Upper lobe of left lung (tissue), 6 donors: ENCODE measurements at regions not wholly inside any gene's neighbourhood (a gene's known extent, or its start where the extent isn't known, plus 50 kb on each side); places are given as distances from the start of the nearest gene placed in this dataset.
"Not testable (repeated sequence)": the region's sequence is repeated elsewhere in the genome, so short reads cannot be mapped to it uniquely, and the experiment has no call there.

ENCODE experiments used
- ATAC-seq, 2 donors: fragments of 200-7000 bp; cut with Tn5 transposase; one replicate each; pipeline ENCODE4 v1.9.1; 2022; ENCODE audit warnings: mild to moderate bottlenecking in 2 of 2, moderate library complexity in 2 of 2; ENCODE audit not compliant: low FRiP score in 2 of 2
- DNase-seq, 2 donors: peaks; one replicate each; pipeline ENCODE4 v3.0.0-alpha.2; 2019 to 2020
- H3K27ac ChIP-seq, 4 donors: fragments of 200-600 bp; sonication (generic); one replicate each; pipeline ENCODE4 v1.5.1; 2016 to 2019
- H3K27me3 ChIP-seq, 4 donors: fragments of 200-600 bp; sonication (generic); one replicate each; pipeline ENCODE4 v1.5.1; 2017 to 2019
- H3K36me3 ChIP-seq, 4 donors: fragments of 200-600 bp; sonication (generic); one replicate each; pipeline ENCODE4 v1.5.1; 2016 to 2019
- H3K4me1 ChIP-seq, 4 donors: fragments of 200-600 bp; sonication (generic); one replicate each; pipeline ENCODE4 v1.5.1; 2018 to 2019
- H3K4me3 ChIP-seq, 4 donors: fragments of 200-600 bp; sonication (generic); one replicate each; pipeline ENCODE4 v1.5.1; 2017 to 2019; ENCODE audit warnings: mild to moderate bottlenecking in 2 of 4, moderate library complexity in 1 of 4
- H3K9me3 ChIP-seq, 4 donors: fragments of 200-600 bp; sonication (generic); one replicate each; pipeline ENCODE4 v1.5.1; 2018 to 2019
- EP300 ChIP-seq, 4 donors: sonication (generic); formaldehyde crosslinking; IDR thresholded peaks; one replicate each; pipeline ENCODE4 v1.5.1; 2017; ENCODE audit warnings: antibody characterized with exemption in 4 of 4, control low read depth in 2 of 4
- POLR2A ChIP-seq, 4 donors: fragments of 450-650 bp; IDR thresholded peaks; one replicate each; pipeline ENCODE4 v1.5.1; 2016 to 2017; ENCODE audit warnings: antibody characterized with exemption in 4 of 4, mild to moderate bottlenecking in 2 of 4
- POLR2AphosphoS5 ChIP-seq, 2 donors: sonication (generic); formaldehyde crosslinking; IDR thresholded peaks; one replicate each; pipeline ENCODE4 v1.5.1; 2017; ENCODE audit warnings: antibody characterized with exemption in 2 of 2
- WGBS, 2 donors: methylation state at CpG; one replicate each; pipeline ENCODE4 v1.1.5; 2017 to 2018; 5-methylcytosine and 5-hydroxymethylcytosine counted together
- TF ChIP-seq, protein P1 (sequence below), 6 experiments: fragments of 450-650 bp in 4 of 6; fragments of 200-600 bp in 2 of 6; sonication (generic) in 2 of 6; IDR thresholded peaks; one replicate each; pipeline ENCODE4 v1.5.1; 2016 to 2019; ENCODE audit warnings: antibody characterized with exemption in 6 of 6
- donor health status: DM: no; HTN: no; CAD: no; lungs with moderate emphysema.
- donor health status: DM: no; HTN: yes; CAD: no; lungs with severe emphysema.

DNA sequence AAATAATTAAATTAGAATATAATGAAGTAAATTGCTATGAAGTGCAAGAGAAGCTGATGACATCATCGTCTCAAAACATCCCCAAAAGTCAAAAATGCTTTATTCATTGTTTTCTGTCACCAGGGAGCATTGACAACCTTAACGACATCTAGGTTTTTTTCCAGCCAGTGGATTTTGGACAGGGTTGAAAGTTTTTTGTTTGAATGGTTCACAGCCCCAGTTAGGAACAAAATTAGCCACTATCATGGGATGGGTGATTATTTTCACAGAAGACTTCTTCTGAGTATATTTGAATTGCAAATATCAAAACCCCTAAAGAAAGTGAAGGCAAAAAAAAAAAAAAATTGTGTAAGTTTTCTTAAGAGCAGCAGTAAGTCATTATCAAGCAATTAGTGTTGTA is 826.1 kb downstream of the STPG2 start:
- Histone ChIP-seq H3K27ac (no peak overlapping the region), H3K27me3 (no peaks in the 10 kb centered on the region), H3K4me3 (no peak overlapping the region), H3K9me3 (no peaks in the 10 kb centered on the region), H3K36me3 (no peaks in the 10 kb centered on the region), H3K4me1 (no peaks in the 10 kb centered on the region)
- no peak for TF ChIP-seq EP300 (IDR thresholded peaks at IDR 0.05)
- no peak for TF ChIP-seq POLR2AphosphoS5 (IDR thresholded peaks at IDR 0.05)
- no peak for TF ChIP-seq POLR2A (IDR thresholded peaks at IDR 0.05)
- TF ChIP-seq, protein P1, sequence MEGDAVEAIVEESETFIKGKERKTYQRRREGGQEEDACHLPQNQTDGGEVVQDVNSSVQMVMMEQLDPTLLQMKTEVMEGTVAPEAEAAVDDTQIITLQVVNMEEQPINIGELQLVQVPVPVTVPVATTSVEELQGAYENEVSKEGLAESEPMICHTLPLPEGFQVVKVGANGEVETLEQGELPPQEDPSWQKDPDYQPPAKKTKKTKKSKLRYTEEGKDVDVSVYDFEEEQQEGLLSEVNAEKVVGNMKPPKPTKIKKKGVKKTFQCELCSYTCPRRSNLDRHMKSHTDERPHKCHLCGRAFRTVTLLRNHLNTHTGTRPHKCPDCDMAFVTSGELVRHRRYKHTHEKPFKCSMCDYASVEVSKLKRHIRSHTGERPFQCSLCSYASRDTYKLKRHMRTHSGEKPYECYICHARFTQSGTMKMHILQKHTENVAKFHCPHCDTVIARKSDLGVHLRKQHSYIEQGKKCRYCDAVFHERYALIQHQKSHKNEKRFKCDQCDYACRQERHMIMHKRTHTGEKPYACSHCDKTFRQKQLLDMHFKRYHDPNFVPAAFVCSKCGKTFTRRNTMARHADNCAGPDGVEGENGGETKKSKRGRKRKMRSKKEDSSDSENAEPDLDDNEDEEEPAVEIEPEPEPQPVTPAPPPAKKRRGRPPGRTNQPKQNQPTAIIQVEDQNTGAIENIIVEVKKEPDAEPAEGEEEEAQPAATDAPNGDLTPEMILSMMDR (IDR thresholded peaks at IDR 0.05) = no peak
- ATAC-seq (no peak), DNase-seq (no peak)
- 47 to 49% methylated on average over 2 of the region's 2 CpGs for WGBS, 2 donors

- no peaks in the 10 kb centered on the region for H3K9me3 ChIP-seq
- TF ChIP-seq EP300 (IDR thresholded peaks at IDR 0.05) (no peak), POLR2AphosphoS5 (IDR thresholded peaks at IDR 0.05) (no peak), POLR2A (IDR thresholded peaks at IDR 0.05) (no peak)
- TF ChIP-seq, protein P1 (IDR thresholded peaks at IDR 0.05) = no peak
- WGBS, 2 donors = 24 to 48% methylated on average over 2 of the region's 2 CpGs
- no peaks in the 10 kb centered on the region for H3K36me3 ChIP-seq
- H3K4me3 ChIP-seq = no peak overlapping the region
- no peaks in the 10 kb centered on the region for H3K4me1 ChIP-seq
- H3K27me3 ChIP-seq = no peaks in the 10 kb centered on the region
- DNase-seq = no peak
- no peak overlapping the region for H3K27ac ChIP-seq
- ATAC-seq = no peak
These were observed 825.6 kb downstream of the STPG2 start for GRCh38 chr4:97317671-97318070.

DNA sequence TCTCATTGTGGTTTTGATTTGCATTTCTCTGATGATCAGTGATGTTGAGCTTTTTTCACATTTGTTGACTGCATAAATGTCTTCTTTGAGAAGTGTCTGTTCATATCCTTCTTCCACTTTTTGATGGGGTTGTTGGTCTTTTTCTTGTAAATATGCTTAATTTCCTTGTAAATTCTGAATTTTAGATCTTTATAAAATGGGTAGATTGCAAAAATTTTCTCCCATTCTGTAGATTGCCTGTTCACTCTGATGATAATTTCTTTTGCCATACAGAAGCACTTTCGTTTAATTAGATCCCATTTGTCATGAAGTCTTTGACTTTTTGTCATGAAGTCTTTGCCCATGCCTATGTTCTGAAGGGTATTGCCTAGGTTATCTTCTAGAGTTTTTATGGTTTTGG is 817.5 kb downstream of the STPG2 start:
- not testable (repeated sequence) for H3K4me1 ChIP-seq, H3K36me3 ChIP-seq, ATAC-seq, H3K9me3 ChIP-seq, H3K27me3 ChIP-seq, H3K27ac ChIP-seq, DNase-seq, H3K4me3 ChIP-seq
- WGBS, 2 donors = 34 to 82% methylated on average over 1 of the region's 1 CpG

GRCh38 chr4:97330917-97331316 is 812.4 kb downstream of the STPG2 start:
- TF ChIP-seq POLR2A (IDR thresholded peaks at IDR 0.05) (no peak), POLR2AphosphoS5 (IDR thresholded peaks at IDR 0.05) (no peak), EP300 (IDR thresholded peaks at IDR 0.05) (no peak)
- TF ChIP-seq, protein P1 (IDR thresholded peaks at IDR 0.05) = no peak
- no peak overlapping the region for H3K27ac ChIP-seq
- WGBS, 2 donors = 21 to 41% methylated on average over 1 of the region's 1 CpG
- H3K36me3 ChIP-seq = no peaks in the 10 kb centered on the region
- DNase-seq = no peak
- no peaks in the 10 kb centered on the region for H3K4me1 ChIP-seq
- no peak overlapping the region for H3K4me3 ChIP-seq
- no peak for ATAC-seq
- no peaks in the 10 kb centered on the region for H3K27me3 ChIP-seq
- peaks cover 0 to 2% (median 0%) of the 10 kb centered on the region in 4 donors for H3K9me3 ChIP-seq

DNA sequence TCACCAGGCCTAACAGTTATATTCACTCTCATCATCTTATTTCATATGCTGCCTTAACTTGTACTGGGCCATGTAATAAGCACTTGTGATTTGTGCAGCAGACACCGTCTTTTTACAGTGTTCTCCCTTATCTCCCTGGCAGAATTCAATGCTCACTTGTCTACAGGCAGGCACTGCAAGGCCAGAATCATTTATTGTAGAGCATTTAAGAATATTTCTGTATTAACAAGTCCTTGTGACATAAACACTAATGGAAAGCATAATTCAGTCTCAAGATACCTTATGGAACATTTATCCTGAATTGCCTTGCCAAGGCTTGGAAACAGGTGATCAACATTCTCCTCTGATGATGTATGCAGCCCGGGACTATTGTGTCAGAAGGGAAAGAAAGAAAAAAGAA is 808.9 kb downstream of the STPG2 start:
- TF ChIP-seq, protein P1 (IDR thresholded peaks at IDR 0.05) = no peak
- no peak for TF ChIP-seq POLR2A (IDR thresholded peaks at IDR 0.05)
- no peak for TF ChIP-seq EP300 (IDR thresholded peaks at IDR 0.05)
- TF ChIP-seq POLR2AphosphoS5 (IDR thresholded peaks at IDR 0.05) = no peak
- no peaks in the 10 kb centered on the region for H3K36me3 ChIP-seq
- no peak overlapping the region for H3K27ac ChIP-seq
- ATAC-seq (no peak), DNase-seq (no peak)
- no peaks in the 10 kb centered on the region for H3K4me1 ChIP-seq
- 64 to 69% methylated on average over 2 of the region's 2 CpGs for WGBS, 2 donors
- H3K9me3 ChIP-seq = peaks cover 0 to 9% (median 4%) of the 10 kb centered on the region in 4 donors
- H3K4me3 ChIP-seq = no peak overlapping the region
- no peaks in the 10 kb centered on the region for H3K27me3 ChIP-seq
